Stimulated activated CD8-positive, alpha-beta memory T cell treated with anti-CD3 and anti-CD28 coated beads, Interleukin-7, amount 100 ng/mL, for 1 hour (primary cell): ENCODE measurements at regions not wholly inside any gene's neighbourhood (a gene's known extent, or its start where the extent isn't known, plus 50 kb on each side); places are given as distances from the start of the nearest gene placed in this dataset.
"Not testable (repeated sequence)": the region's sequence is repeated elsewhere in the genome, so short reads cannot be mapped to it uniquely, and the experiment has no call there.

Source experiments
- DNase-seq, 2 donors: peaks; one replicate each; pipeline ENCODE4 v3.0.0-alpha.2; 2020; ENCODE audit warnings: low read depth in 2 of 2

DNA sequence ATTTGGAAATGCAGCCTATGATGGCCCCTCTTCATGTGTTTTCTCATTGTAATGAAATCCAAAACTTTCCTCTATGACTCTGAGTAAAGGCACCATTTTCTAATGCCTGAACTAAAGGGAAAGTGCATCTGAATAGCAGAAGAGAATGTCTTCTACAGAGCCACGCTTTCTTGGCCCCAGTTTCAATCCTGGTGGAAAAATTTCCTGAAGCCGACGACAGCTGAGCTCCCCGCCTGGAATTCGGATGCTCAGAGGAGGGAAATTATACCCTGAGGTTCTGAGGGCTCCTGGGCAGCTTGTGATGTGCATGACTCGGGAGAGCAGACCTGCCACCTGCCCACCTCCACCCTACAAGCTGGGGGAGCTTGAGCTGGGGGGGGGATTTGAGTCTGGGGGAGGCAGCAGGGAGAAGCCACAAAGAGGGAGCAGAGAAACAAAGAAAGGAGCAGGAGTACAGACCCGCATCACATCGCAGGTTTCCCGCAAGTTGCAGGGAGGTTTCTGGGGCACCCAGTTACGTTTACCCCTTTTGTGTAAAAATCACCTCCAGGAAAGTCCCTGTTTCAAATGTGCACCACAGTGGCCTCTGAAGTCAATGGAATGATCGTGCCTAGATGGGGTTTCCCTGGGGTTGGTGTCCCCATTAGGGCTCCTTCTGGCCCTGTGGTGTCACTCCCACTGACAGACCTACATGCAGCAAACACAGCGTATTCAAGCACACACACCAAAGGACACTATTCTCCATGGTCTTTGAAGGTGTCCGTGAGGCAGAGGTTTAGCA lies 145.6 kb upstream of the RBPJ start:
- DNase-seq = no peak

GRCh38 chr4:26175905-26176470 lies 144.8 kb upstream of the RBPJ start:
- no peak for DNase-seq

DNA sequence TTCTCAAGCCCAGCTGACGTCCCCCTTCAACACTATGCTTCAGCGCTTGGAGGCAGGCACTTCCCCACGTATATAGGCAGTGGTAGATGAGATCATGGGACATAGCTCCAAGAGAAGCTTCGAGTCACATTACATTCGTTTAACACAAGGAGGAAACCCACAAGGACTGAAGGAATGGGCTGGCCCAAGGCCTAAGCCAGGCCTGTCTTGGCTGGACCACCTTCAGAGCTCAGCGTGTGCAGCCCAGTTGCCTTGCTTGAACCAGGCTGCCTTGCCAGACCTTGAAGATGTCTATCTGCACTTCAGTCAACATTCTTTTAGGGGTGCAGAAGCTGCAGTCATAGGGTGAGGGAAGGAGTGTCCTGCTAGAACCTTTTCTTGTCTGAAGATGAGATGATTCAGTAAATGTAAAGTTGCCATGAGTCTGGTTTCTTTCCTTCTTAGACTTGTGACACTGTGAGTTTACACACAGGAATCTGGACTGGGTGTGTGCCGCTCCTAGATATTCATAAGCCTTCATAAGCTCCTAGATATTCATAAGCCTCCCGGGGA lies 144.1 kb upstream of the RBPJ start:
- no peak for DNase-seq

DNA sequence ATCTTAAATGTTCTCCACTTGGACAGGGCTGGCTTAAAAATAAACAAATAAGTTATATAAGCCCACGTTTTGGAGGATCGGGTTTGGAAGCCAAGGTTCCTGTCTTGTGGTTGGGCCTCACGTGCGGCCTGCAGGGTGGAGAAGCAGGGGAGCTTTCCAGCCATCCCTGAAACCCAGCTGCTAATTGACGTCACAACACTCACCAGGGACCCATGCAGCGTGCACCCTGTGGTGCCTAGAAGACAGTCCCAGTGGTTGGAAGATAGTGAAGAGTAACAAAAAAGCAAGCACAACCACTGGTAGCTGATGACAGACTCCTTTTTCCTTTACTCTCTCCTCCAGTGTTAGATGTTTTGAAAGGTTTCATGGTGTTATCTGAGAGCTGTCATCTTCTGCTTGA lies 142.0 kb upstream of the RBPJ start:
- DNase-seq = no peak

DNA sequence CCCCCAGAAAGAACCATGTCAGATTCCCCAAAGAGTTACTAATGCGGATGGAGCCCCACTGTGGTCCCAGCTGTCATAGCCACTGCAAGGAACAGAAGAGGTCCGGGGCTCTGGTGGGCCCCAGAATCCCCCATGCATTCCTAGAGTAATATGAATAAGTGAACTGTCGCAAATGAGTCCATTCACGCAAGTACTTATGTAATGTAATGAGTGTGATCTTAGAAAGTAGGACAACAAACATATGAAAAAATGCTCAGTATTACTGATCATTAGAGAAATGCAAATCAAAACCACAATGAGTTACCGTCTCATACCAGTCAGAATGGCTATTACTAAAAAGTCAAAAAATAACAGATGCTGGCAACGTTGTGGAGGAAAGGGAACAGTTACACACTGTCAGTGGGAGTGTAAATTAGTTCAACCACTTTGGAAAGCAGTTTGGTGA lies 141.5 kb upstream of the RBPJ start:
- DNase-seq = no peak

DNA sequence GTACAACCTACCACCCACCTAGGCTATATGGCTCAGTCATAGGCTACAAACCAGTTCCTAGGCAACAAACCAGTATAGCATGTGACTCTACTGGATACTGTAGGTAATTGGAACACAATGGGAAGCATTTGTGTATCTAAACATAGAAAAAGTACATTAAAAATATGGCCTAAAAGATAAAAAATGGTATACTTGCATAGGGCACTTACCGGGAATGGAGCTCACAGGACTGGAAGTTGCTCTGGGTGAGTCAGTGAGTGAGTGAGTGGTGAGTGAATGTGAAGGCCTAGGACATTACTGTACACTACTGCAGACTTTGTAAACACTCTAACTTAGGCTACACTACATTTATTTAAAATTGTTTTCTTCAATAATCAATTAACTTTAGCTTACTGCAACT lies 139.2 kb upstream of the RBPJ start:
- no peak for DNase-seq

DNA sequence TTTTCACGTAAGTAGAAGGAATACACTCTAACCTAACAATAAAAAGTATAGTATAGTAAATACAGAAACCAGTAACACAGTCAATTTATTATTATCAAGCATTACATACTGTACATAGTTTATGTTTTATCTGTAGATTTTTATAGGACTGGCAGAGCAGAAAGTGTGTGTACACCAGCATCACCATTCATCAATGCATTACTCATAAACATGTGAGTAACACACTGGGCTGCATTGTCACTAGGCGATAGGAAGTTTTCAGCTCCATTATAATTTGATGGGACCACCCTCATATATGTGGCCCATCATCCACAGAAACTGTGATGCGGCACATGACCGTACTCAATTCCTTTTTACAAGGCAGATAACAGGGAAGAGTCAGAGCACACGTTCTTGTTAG lies 137.8 kb upstream of the RBPJ start:
- DNase-seq = no peak

DNA sequence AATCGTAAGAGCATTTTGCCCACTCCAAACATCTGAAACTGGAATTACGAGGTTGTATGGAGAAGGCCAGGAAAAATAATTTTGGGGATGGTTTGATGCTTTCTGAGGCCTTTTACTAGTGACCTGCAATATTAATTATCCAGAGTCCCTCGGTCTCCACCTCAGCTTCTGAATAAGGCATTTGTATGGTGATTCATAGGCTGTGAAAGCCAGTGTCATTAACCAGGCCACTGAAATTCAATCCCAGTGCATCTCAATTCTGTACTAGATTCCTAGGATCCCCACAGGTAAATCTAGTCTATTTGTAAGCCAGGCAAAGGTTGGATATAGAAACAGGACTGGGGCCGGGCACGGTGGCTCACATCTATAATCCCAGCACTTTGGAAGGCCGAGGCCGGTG lies 135.4 kb upstream of the RBPJ start:
- DNase-seq = no peak

GRCh38 chr4:26191353-26191752 lies 129.5 kb upstream of the RBPJ start:
- DNase-seq = no peak

- no peak for DNase-seq
Observed at GRCh38 chr4:26192899-26193869, 127.6 kb upstream of the RBPJ start.

- DNase-seq = no peak
Observed at GRCh38 chr4:26194764-26195163, 126.0 kb upstream of the RBPJ start.

GRCh38 chr4:26196567-26196966 lies 124.2 kb upstream of the RBPJ start:
- no peak for DNase-seq

DNA sequence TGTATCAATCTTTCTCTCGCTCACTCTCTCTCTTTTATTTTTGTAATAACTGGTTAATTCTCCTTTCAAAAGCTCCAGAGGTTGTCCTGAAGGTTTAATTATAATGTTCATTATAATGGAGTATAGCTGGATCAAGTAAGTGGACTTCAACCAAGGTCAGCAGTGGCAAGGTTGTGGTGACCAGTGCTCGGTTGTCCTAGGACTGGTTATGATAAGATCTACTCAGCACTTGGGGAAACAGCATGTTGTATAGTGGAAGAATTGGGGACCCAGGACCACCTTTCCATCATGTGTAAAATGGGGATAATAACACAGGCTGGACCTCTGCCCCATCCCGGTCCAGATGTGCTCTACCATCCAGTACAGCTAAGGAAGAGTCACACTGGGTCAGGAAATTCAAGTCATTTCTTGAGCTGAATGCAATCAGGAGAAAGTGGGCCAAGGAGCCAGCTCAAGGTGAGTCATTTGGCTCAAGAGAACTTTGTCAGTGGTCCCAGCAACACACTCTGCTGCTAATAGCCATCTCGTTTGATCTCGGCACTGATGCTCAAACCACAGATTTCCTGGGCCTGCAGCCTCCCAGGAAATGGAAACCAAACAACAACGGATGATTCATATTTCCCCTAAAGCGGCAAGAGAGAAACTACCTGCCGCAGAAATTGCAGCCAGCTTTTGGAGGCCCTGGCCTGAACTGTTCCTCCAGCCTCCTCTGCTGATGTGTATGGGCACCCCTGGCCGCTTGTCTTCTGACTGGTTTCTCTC lies 123.6 kb upstream of the RBPJ start:
- DNase-seq = peak; percentile 40 to 45

DNA sequence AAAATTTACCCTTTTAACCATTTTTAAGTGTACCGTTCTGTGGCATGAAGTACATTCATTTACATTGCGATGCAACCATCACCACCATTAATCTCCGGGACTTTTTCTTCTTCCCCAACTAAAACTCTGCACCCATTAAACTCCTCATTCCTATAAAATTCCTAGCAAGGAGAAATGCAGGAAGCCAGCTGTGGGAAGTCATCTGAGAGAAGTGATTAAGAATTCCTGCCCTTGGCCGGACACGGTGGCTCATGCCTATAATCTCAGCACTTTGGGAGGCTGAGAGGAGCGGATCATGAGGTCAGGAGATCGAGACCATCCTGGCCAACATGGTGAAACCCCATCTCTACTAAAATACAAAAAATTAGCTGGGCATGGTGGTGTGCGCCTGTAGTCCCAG lies 121.9 kb upstream of the RBPJ start:
- DNase-seq = not testable (repeated sequence)

DNA sequence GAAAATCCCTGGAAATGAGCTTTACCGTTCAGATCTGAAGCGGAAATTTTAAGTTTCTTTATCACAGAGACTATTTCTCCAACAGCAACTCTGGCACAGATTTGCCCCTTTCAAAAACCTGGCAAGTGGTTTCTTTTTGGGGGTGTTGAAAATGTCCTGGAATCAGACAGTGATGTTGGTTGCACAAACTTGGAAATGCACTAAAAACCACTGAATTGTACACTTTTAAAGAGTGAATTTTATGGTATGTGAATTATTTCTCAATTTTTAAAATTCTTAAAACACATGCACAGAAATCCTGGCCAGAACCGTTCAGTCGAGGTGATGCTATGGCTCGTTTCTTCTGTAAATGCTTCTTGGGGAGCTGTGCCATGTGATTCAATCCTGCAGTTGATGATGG lies 121.2 kb upstream of the RBPJ start:
- DNase-seq = no peak

- no peak for DNase-seq
Observed at GRCh38 chr4:26201120-26201519, 119.7 kb upstream of the RBPJ start.

DNA sequence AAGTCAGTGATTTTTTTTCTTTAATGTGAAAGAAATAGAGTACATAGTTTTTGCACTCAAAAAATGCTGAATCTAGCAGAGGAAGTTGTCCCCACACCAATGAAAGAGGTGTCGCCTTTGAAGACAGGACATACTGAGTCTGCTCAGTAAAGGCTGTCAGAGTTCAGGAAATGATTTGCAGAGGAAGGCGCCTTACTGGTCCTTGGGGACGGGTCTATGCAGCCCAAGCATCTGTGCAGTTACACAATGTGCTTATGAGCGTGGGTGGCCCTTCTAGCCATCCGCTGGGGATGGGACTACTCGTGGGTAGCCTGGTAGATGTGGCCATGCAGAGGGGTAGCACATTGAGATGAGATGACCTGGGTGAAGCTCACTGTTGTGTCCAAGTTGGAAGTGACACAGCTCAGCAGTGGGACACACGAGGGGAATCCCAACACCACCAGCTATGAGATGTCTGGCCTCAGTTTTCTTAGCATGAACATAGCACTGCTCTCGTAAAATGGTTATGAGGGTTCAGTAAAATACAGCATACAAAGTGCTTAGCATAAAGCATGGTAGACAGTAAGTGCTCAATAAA lies 116.5 kb upstream of the RBPJ start:
- DNase-seq = no peak

GRCh38 chr4:26204911-26205370 lies 115.9 kb upstream of the RBPJ start:
- no peak for DNase-seq

GRCh38 chr4:26206339-26206738 lies 114.5 kb upstream of the RBPJ start:
- no peak for DNase-seq

- DNase-seq = no peak
Observed at GRCh38 chr4:26206999-26207398, 113.8 kb upstream of the RBPJ start.

DNA sequence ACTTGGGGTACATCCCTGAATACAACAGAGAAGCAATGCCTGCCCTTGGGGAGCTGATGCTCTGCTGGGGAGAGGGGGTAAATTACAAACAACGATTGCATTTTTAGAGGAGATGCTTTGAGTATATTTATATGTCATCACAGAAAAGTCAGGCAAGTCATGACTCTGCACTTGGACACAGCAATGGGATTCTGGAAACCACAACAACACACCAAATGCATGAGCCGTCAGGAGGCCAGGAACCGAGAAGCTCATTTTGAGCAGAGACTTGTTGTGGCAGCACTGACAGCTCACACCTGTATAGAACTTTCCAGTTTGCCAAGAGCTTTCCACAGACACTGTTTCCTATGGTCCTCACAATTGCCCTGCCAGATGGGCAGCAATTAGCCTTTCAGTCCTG lies 113.2 kb upstream of the RBPJ start:
- DNase-seq = no peak
